Endothelial cell of umbilical vein (primary cell): ENCODE measurements at regions not wholly inside any gene's neighbourhood (a gene's known extent, or its start where the extent isn't known, plus 50 kb on each side); places are given as distances from the start of the nearest gene placed in this dataset.

Source experiments
- BruUV-seq: library from RNA; stranded (reverse); fragments of 400-500 nt; replicated peaks from 2 replicates; lab custom pipeline; 2021; lab: Mats Ljungman, UMichigan
- CTCF ChIA-PET: fragments of 300-600, 350-600 bp; sonication (Branson Sonifier 250); formaldehyde crosslinking; loops from one replicate; lab custom pipeline; 2021; ENCODE audit warnings: antibody characterized with exemption, inconsistent platforms; lab: Charles Lee
- POLR2A ChIA-PET: fragments of 300-600, 350-600 bp; sonication (Branson Sonifier 250); formaldehyde crosslinking; loops from one replicate; lab custom pipeline; 2021; ENCODE audit warnings: antibody characterized with exemption, inconsistent platforms; lab: Charles Lee
- DNase-seq: peaks from one replicate; pipeline ENCODE4 v3.0.0-alpha.2; 2011; ENCODE audit warnings: low read depth, low spot score
- FAIRE-seq: peaks from 2 replicates; lab custom pipeline; 2011; peaks lifted over from hg19 to GRCh38; lab: Jason Lieb, UNC
- H2AFZ ChIP-seq: 2 replicates; pipeline ENCODE4 v1.6.0; 2012; ENCODE audit warnings: low read depth, low read length, control low read depth, inconsistent platforms
- H3K27ac ChIP-seq: 2 replicates; pipeline ENCODE4 v1.5.1; 2011; ENCODE audit warnings: low read depth, mild to moderate bottlenecking, control low read depth, low read length, moderate library complexity; ENCODE audit not compliant: insufficient read depth
- H3K27me3 ChIP-seq, 2 experiments: 2 replicates each; pipeline versions ENCODE4 v1.6.0 to v1.6.1; 2011; ENCODE audit warnings: low read length in 2 of 2, mixed read lengths in 1 of 2; ENCODE audit not compliant: control insufficient read depth in 2 of 2, insufficient read depth in 2 of 2
- H3K36me3 ChIP-seq, 2 experiments: 2 replicates in 1 of 2; 3 replicates in 1 of 2; pipeline ENCODE4 v1.5.1; 2011; ENCODE audit warnings: low read length in 2 of 2, mild to moderate bottlenecking in 1 of 2, moderate library complexity in 1 of 2; ENCODE audit not compliant: control insufficient read depth in 2 of 2, insufficient read depth in 2 of 2; ENCODE audit errors: extremely low read depth in 1 of 2
- H3K4me1 ChIP-seq: 3 replicates; pipeline ENCODE4 v1.5.1; 2011; ENCODE audit warnings: mild to moderate bottlenecking, low read length; ENCODE audit not compliant: control insufficient read depth, insufficient read depth; ENCODE audit errors: extremely low read depth
- H3K4me2 ChIP-seq: 2 replicates; pipeline ENCODE4 v1.6.1; 2011; ENCODE audit warnings: low read length, control low read depth, mixed read lengths; ENCODE audit not compliant: insufficient read depth
- H3K4me3 ChIP-seq, 3 experiments: fragments of 200-600 bp in 1 of 3; sonication (generic), shearing (Covaris generic) in 1 of 3; replicated peaks in 1 of 3; 2 replicates each; pipeline ENCODE4 v1.5.1; 2011 to 2016; ENCODE audit warnings: control low read depth in 3 of 3, low read length in 3 of 3, mild to moderate bottlenecking in 2 of 3, inconsistent platforms in 1 of 3, low read depth in 1 of 3, moderate library complexity in 1 of 3; ENCODE audit not compliant: insufficient read depth in 1 of 3
- H3K79me2 ChIP-seq: 2 replicates; pipeline ENCODE4 v1.6.0; 2012; ENCODE audit warnings: low read length, inconsistent platforms; ENCODE audit not compliant: control insufficient read depth, insufficient read depth
- H3K9ac ChIP-seq: replicated peaks from 2 replicates; pipeline ENCODE3; 2011; ENCODE audit warnings: low read length, control low read depth; ENCODE audit not compliant: insufficient read depth; ENCODE audit errors: extremely low read depth
- H3K9me1 ChIP-seq: replicated peaks from 3 replicates; pipeline ENCODE4 v1.6.0; 2011; ENCODE audit warnings: mild to moderate bottlenecking, low read length; ENCODE audit not compliant: control insufficient read depth, insufficient read depth; ENCODE audit errors: extremely low read depth
- H3K9me3 ChIP-seq: replicated peaks from 2 replicates; pipeline ENCODE4 v1.5.1; 2012; ENCODE audit warnings: low read length, inconsistent platforms; ENCODE audit not compliant: control insufficient read depth, insufficient read depth
- H4K20me1 ChIP-seq: replicated peaks from 2 replicates; pipeline ENCODE3; 2011; ENCODE audit warnings: mild to moderate bottlenecking, low read length; ENCODE audit not compliant: control insufficient read depth, insufficient read depth; ENCODE audit errors: extremely low read depth
- EZH2 ChIP-seq: IDR thresholded peaks from 2 replicates; pipeline ENCODE4 v1.6.1; 2012; ENCODE audit warnings: borderline replicate concordance, low read depth, mild to moderate bottlenecking, moderate library complexity, low read length, inconsistent platforms; ENCODE audit not compliant: severe bottlenecking
- FOS ChIP-seq: IDR thresholded peaks from 2 replicates; pipeline ENCODE4 v1.6.1; 2011; ENCODE audit warnings: mild to moderate bottlenecking, low read length, moderate library complexity, borderline replicate concordance; ENCODE audit not compliant: insufficient read depth
- GATA2 ChIP-seq: IDR thresholded peaks from 2 replicates; pipeline ENCODE4 v1.7.0; 2011; ENCODE audit warnings: low read depth, mild to moderate bottlenecking, moderate library complexity, mixed read lengths, low read length; ENCODE audit not compliant: insufficient read length, insufficient read depth
- JUN ChIP-seq: IDR thresholded peaks from 2 replicates; pipeline ENCODE4 v1.6.1; 2011; ENCODE audit warnings: borderline replicate concordance, low read depth; ENCODE audit not compliant: insufficient read length, insufficient read depth
- MYC ChIP-seq: IDR thresholded peaks from one replicate; pipeline ENCODE4 v1.6.1; 2011; ENCODE audit warnings: mild to moderate bottlenecking, low read depth, low read length
- POLR2A ChIP-seq: IDR thresholded peaks from 2 replicates; pipeline ENCODE4 v1.6.1; 2012; ENCODE audit warnings: low read depth, mild to moderate bottlenecking, control low read depth, low read length
- POLR2AphosphoS5 ChIP-seq: IDR thresholded peaks from 2 replicates; pipeline ENCODE4 v1.6.1; 2012; ENCODE audit warnings: low read depth, mild to moderate bottlenecking, control low read depth, low read length, moderate library complexity; ENCODE audit not compliant: insufficient read depth
- dilution Hi-C: fragments of 300-500 bp; cut with MboI; formaldehyde crosslinking; loops from one replicate; pipeline ENCODE4 v1.15.0; 2019; ENCODE audit warnings: low sequenced_read_pairs; ENCODE audit not compliant: extremely low pct_ligation_motif_present
- intact Hi-C: fragments of 100-400 bp; cut with micrococcal nuclease; formaldehyde crosslinking; loops from one replicate; pipeline ENCODE4 v1.10.0; 2022
- TF ChIP-seq, protein P1 (sequence below): IDR thresholded peaks from 2 replicates; pipeline ENCODE4 v1.6.1; 2011; ENCODE audit not compliant: insufficient read depth, insufficient read length
- TF ChIP-seq, protein P2 (sequence below), 2 donors: IDR thresholded peaks; 1 replicate in 1 of 2; 2 replicates in 1 of 2; pipeline ENCODE4 v1.5.1; 2011; ENCODE audit warnings: low read length in 2 of 2, mild to moderate bottlenecking in 2 of 2, moderate library complexity in 2 of 2, control low read depth in 1 of 2, inconsistent platforms in 1 of 2, low read depth in 1 of 2; ENCODE audit not compliant: insufficient read depth in 1 of 2; ENCODE audit errors: extremely low read depth in 1 of 2

DNA sequence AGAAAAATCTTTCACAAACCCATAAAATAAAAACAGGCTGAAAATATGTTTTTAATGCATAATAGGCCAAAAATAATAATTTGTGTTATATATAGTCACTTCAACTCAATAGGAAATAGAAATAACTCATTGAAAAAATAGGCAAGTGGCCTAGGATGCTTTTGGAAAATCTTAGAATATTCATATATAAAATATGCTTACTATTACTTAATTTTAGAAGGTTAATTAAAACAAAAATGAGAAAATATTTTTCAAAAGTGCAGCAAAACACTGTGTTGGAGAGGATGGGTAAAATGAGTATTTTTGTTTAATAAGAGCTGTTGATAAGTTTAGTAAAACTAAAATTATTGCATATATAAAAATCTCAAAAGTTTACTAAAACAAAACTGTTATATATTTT lies 308.0 kb upstream of the ATXN7L3B start:
- BruUV-seq: no TSS peak
- H3K27ac ChIP-seq: no peak overlapping the region
- H3K4me2 ChIP-seq: no peak overlapping the region
- H3K9ac ChIP-seq: no peak overlapping the region
- no peak for DNase-seq
- dilution Hi-C loops: no loop called here
- no peaks in the 10 kb centered on the region for H3K27me3 ChIP-seq
- no peaks in the 10 kb centered on the region for H3K9me1 ChIP-seq
- no peaks in the 10 kb centered on the region for H3K79me2 ChIP-seq
- TF ChIP-seq JUN: no peak
- no peak for TF ChIP-seq MYC
- no peak for TF ChIP-seq POLR2A
- TF ChIP-seq, protein P1, sequence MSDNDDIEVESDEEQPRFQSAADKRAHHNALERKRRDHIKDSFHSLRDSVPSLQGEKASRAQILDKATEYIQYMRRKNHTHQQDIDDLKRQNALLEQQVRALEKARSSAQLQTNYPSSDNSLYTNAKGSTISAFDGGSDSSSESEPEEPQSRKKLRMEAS: no peak
- TF ChIP-seq FOS: no peak
- TF ChIP-seq GATA2: no peak
- TF ChIP-seq, protein P2, sequence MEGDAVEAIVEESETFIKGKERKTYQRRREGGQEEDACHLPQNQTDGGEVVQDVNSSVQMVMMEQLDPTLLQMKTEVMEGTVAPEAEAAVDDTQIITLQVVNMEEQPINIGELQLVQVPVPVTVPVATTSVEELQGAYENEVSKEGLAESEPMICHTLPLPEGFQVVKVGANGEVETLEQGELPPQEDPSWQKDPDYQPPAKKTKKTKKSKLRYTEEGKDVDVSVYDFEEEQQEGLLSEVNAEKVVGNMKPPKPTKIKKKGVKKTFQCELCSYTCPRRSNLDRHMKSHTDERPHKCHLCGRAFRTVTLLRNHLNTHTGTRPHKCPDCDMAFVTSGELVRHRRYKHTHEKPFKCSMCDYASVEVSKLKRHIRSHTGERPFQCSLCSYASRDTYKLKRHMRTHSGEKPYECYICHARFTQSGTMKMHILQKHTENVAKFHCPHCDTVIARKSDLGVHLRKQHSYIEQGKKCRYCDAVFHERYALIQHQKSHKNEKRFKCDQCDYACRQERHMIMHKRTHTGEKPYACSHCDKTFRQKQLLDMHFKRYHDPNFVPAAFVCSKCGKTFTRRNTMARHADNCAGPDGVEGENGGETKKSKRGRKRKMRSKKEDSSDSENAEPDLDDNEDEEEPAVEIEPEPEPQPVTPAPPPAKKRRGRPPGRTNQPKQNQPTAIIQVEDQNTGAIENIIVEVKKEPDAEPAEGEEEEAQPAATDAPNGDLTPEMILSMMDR (IDR thresholded peaks at IDR 0.05; ENCODE audit: extremely low read depth in 1 of 2, insufficient read depth in 1 of 2, low read depth in 1 of 2, low read length in 2 of 2): no peak
- TF ChIP-seq POLR2AphosphoS5: no peak
- no peak for TF ChIP-seq EZH2
- ChIA-PET CTCF (no interaction called here), POLR2A (no interaction called here)
- H3K4me1 ChIP-seq: no peaks in the 10 kb centered on the region
- H2AFZ ChIP-seq: no peak overlapping the region
- intact Hi-C loops: no loop called here
- no peaks in the 10 kb centered on the region for H3K36me3 ChIP-seq
- H3K4me3 ChIP-seq: no peak overlapping the region
- no peaks in the 10 kb centered on the region for H3K9me3 ChIP-seq
- H4K20me1 ChIP-seq: no peaks in the 10 kb centered on the region
- FAIRE-seq: no peak
